ENCODE measurements at regions not wholly inside any gene's neighbourhood (a gene's known extent, or its start where the extent isn't known, plus 50 kb on each side); places are given as distances from the start of the nearest gene placed in this dataset.

GRCh38 chr6:74587386-74587785 lies 618.5 kb downstream of the COL12A1 start:
- no peak for TF ChIP-seq CTCF (IDR thresholded peaks at IDR 0.05; ENCODE audit: borderline replicate concordance, extremely low read depth, low read length, poor library complexity, severe bottlenecking)
- no peak for TF ChIP-seq EZH2 (IDR thresholded peaks at IDR 0.05; ENCODE audit: borderline replicate concordance, low read depth, low read length, severe bottlenecking)
